D721Med (cell line): ENCODE measurements at regions not wholly inside any gene's neighbourhood (a gene's known extent, or its start where the extent isn't known, plus 50 kb on each side); places are given as distances from the start of the nearest gene placed in this dataset.

Source experiments
- DNase-seq: peaks from one replicate; pipeline ENCODE4 v3.0.0; 2011; ENCODE audit warnings: low spot score; ENCODE audit not compliant: insufficient read length
- FAIRE-seq: peaks from 2 replicates; lab custom pipeline; 2011; peaks lifted over from hg19 to GRCh38; lab: Jason Lieb, UNC
- TF ChIP-seq, protein P1 (sequence below): IDR thresholded peaks from 2 replicates; pipeline ENCODE4 v1.5.1; 2012; ENCODE audit warnings: mild to moderate bottlenecking, control low read depth; ENCODE audit not compliant: insufficient read depth; ENCODE audit errors: missing control alignments

- DNase-seq (no peak), FAIRE-seq (no peak)
- TF ChIP-seq, protein P1, sequence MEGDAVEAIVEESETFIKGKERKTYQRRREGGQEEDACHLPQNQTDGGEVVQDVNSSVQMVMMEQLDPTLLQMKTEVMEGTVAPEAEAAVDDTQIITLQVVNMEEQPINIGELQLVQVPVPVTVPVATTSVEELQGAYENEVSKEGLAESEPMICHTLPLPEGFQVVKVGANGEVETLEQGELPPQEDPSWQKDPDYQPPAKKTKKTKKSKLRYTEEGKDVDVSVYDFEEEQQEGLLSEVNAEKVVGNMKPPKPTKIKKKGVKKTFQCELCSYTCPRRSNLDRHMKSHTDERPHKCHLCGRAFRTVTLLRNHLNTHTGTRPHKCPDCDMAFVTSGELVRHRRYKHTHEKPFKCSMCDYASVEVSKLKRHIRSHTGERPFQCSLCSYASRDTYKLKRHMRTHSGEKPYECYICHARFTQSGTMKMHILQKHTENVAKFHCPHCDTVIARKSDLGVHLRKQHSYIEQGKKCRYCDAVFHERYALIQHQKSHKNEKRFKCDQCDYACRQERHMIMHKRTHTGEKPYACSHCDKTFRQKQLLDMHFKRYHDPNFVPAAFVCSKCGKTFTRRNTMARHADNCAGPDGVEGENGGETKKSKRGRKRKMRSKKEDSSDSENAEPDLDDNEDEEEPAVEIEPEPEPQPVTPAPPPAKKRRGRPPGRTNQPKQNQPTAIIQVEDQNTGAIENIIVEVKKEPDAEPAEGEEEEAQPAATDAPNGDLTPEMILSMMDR: no peak
These were observed 59.9 kb upstream of the ERRFI1 start for GRCh38 chr1:8086055-8086454.

GRCh38 chr1:8084913-8085312 lies 58.8 kb upstream of the ERRFI1 start:
- TF ChIP-seq, protein P1: no peak
- DNase-seq (no peak), FAIRE-seq (no peak)

GRCh38 chr1:8083739-8084484 lies 57.8 kb upstream of the ERRFI1 start:
- DNase-seq (no peak), FAIRE-seq (no peak)
- TF ChIP-seq, protein P1: no peak

GRCh38 chr1:8082945-8083344 lies 56.8 kb upstream of the ERRFI1 start:
- no peak for DNase-seq
- TF ChIP-seq, protein P1: no peak
- no peak for FAIRE-seq

- TF ChIP-seq, protein P1: no peak
- no peak for FAIRE-seq
- DNase-seq: no peak
These were observed 52.1 kb upstream of the ERRFI1 start for GRCh38 chr1:8078176-8078671.

- DNase-seq: no peak
- FAIRE-seq: no peak
- TF ChIP-seq, protein P1: no peak
These were observed 51.5 kb upstream of the ERRFI1 start for GRCh38 chr1:8077602-8078001.

DNA sequence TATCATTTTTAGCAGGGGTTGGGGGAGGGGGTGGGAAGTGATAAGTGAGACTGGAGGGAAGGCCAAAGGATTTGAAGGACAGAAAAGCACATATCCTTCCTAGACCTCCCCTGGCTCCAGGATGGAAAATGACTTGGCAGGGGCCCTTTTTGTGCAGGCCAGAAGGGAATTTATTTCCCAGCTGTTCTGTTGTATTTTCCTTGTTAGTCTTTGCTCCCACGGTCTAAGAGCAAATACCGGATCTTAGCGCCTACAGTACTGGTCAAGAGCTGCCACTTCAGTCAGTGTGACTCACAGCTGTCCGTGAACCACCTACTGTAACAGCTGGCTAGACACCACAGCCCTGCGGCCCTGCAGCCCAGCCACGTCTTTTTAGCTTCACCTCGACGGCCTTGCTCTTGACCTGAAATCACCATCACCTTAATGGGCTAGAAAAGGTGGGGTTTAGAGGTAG lies 51.0 kb upstream of the ERRFI1 start:
- TF ChIP-seq, protein P1: no peak
- no peak for FAIRE-seq
- DNase-seq: no peak
